ENCODE measurements at regions not wholly inside any gene's neighbourhood (a gene's known extent, or its start where the extent isn't known, plus 50 kb on each side); places are given as distances from the start of the nearest gene placed in this dataset.

DNA sequence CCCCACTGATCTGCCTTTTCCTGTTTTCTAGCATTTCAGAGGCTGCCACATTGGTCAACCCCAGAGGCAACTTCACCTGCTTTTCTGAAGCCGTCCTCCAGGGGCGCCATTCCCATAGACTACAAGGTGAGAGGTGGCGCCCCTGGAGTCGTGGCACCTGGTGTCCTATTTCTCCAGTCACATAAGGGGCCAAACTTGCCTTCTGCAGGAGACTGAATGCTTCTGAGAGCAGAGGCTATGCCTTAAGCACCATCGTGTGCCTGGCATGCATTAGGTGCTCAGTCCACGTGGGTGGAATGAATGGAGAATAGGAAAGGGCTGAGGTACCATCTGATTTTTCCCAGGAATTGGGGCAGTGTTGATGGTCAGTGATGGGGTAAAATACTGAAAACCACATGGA lies 164.8 kb downstream of the HAPSTR1 start:
- DNase-seq = no peak

DNA sequence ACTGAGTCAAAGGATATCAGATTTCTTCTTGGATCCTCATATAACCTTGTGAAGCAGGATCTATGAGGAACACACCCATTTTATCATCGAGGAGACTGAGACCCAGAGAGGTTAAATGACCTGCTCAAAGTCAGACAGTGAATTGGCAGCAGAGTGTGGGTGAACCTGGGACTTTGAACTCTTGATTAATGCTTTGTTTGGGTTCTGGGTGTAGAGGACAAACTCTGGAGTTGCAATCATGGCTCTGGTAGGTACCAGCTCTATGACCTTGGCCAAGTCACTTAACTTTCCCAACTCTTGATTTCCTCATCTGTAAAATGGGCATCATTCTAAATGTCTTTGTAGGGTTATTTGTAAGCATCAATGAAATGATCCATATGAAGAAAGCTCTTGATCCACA lies 166.4 kb downstream of the HAPSTR1 start:
- DNase-seq = no peak

DNA sequence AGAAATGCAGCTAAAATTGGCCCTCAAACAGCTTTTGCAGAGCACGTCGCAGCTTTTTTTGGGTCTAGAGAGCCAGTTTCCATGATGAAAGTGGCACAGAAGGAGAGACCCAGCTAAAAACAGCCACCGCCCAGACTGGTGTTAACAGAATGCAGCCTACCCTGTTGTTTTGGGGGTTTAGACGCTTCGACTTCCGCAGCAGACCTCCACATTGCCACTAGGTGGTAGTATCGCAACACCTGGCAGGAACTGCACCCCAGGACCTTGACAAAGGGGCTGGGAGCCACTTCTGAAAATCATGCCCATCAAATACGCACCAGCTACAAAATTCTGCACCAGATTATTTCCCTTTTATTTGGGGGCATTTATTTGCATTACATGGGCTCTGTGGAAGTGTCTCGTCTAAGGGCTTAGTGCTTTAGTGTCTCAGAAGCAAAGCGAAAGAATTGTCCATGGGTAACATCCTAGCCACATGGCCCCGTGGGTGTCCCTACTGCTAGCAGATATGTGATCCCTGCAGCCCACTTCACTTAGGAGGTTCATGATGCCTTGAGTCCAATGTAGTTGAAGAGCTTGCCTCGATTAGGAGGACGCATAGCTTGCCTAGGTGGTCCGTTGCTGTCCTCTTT lies 167.1 kb downstream of the HAPSTR1 start:
- DNase-seq = peak; percentile 2

DNA sequence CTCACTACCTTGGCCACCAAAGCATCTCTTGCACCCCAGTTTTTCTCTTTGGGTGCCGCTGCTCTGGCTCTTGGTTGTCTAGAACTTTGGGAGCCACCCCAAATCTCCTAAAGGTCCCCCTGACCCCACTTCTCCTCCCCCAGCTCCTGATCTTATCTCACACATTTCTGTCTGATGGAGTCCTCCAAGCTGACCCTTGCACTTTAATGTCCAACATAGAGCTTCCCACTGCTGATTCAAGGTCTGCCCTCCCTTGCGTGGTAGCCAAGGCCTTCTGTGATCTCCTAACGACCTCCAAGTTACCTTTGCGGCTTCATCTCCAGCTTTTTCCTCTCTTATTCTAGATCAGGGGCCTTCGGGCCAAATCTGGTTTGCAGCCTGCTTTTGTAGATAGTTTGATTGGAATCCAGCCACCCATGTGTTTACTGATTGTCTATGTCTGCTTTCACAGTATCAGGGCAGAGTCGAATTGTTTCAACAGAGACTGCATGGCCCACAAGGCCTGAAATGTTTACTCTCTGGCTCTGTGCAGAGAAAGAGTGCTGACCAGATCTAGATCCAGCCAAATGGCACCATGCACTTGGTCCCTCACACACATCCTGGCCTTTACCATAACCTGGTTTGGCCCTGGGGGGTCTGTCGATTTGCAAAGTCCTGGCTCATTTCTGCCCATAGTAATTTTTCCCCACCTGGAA lies 168.6 kb downstream of the HAPSTR1 start:
- no peak for DNase-seq

DNA sequence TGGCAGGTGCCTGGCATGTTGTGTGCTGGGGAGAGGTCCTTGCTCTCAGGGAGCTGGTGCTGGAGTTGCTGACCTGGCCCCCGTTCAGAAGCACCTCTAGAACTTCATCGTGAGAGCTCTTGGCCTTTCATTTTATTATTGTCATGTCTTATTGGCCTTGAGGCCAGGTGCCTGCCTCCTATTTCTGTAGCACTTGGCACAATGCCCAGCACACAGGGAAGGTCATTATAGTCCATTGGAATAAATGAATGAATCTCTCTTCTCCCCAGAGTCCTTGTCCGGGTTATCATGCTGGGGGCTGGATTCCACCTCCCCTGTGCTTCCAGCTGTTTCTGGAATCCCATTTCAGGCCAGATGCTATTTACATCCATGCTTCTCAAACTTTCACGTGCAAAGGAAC lies 169.2 kb downstream of the HAPSTR1 start:
- DNase-seq = no peak

DNA sequence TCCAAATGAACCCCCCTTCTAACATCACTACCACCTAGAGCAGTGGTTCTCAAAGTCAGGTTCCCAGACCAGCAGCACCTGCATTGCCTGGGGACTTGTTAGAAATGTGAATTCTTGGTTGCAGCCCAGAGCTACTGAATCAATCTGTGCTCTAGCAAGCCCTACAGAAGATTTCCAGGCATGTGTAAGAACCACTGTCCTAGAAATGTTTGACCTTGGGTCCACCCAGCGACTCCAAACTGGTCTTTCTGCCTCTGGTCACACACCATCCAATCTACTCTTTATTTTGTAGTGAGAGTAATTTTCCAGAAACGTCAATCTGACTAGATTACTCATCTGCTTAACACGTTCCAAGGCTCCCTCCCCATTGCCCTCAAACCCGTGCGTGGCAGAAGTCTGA lies 169.9 kb downstream of the HAPSTR1 start:
- DNase-seq = no peak

DNA sequence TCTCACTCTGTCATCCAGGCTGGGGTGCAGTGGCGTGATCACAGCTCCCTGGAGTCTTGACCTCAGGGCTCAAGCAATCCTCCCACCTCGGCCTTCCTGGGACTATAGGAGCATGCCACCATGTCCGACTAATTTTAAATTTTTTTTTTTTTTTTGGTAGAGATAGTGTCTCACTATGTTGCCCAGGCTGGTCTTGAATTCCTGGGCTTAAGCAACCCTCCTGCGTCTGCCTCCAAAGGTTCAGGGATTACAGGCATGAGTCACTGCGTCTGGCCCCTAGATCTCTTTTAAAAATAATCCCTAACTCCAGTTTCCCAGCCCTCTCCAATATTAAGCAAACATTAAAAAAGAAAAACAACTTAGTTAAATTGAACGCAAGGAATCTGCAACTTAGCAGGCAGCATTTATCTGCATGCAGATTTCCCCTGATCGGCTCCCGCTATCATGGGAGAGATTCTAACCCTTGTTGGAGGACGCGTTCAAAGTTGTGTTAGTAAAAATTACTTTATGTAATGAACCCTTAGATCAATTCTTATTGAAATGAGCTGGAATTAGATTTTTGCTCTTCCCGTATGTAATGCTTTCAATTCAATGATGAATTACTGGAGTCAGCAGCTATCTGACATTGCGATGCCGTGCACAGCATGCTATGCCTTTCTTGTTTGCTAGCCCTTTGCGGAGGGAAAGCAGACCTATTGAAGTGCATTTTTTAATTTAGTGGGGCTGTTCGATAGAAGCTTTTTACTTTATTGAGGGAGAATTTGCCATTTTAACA lies 171.7 kb downstream of the HAPSTR1 start:
- no peak for DNase-seq

DNA sequence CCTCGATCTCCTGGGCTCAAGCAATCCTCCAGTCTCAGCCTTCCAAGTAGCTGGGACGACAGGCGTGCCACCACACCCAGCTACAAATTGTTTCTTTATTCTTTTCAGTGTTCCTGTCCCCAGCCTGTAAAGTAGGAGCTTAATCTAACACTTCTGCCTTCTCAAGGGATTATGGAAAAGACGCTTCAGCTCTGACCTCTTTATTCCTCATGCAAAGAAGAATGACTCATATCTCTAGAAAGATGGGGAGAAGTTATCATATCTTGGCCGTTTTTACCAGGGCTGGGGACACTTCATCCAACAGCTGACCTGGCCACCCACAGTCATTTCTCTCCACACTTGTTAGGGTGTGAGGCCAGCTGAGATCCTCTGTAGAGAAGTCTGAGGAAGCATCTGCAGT lies 172.6 kb downstream of the HAPSTR1 start:
- DNase-seq = no peak

DNA sequence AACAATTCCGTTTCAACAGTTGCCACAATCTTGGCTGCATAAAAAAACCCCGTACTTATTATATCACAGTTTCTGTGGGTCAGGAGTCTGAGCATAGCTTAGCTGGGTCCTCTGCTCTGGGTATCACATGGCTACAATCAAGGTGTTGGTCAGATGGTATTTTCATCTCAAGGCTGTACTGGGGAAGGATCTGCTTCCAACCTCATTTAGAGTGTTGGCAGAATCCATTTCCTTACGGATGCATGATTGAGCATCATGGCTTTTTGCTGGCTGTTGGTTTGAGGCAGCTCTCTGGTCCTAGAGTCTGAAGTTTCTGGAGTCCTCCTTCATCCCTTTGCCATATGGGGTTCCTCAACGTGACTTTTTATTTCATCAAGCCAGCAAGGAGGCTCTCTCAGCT lies 177.0 kb downstream of the HAPSTR1 start:
- DNase-seq = no peak

DNA sequence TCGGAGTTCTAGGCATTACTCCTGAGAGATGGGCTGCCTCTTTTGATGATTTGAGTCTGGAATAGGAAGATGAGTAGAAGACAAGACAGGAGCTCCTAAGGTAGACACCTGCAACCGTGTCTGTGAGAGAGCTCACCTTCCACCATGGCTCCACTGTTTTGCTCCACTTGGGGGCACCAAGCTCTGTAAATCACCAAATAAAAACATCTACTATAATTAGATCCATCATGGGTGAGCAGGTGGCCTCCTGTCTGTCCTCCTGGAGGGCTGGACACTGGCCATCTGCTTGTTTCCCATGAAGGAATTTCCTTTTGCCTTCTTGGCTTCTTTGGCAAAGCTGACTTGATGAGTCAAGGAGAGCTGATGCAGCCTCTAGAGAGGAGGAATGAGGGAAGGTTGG lies 179.0 kb downstream of the HAPSTR1 start:
- DNase-seq = no peak

DNA sequence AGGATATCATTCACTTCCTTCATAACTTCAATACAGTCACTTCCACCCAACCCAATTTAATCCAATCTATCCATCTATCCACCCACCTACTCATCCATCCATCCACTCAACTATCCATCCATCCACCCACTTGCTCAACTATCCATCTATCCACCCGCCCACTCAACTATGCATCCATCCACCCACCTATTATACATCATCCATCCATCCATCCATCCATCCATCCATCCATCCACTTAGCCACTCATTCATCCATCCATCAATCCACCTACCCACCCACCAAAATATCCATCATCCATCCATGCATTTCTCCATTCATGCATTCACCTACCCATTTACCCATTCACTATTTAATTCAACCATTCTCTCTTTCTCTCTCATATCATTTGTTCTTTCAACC lies 179.5 kb downstream of the HAPSTR1 start:
- no peak for DNase-seq

DNA sequence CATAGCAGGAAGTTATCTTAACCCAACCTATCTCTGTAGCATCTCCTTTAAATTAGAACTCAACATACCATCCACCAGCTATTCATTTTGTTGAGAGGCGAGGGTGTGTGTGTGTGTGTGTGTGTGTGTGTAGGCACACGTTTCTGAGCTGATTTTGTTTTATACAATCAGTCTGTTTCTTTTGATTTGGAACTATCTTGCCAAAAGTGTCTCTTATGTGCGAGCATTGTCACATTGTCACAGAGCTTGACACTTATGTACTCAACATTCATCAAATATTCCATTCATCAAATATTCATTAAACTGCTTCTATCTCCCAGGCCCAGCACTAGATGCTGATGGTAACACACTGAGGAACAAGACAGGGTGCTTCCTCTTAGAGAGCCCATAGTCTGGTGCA lies 180.4 kb downstream of the HAPSTR1 start:
- no peak for DNase-seq

DNA sequence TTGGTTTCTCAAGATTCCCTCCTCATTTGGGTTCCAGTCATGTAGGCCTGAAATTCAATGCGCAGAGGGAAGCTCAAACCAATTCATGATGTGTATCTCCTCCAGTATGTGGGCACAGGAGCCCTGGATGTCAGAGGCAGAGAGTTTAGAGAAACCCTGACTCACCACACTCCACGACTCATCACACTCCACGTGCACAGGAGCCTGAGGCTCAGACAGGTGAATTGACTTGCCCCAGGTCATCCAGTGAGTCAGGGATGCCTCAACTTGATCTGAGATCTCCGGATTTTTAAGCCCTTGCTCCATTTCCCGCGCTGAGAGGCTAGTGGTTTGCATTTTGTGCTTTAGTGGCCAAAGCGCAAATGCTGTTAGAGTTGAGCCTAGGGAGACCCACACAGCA lies 183.9 kb downstream of the HAPSTR1 start:
- no peak for DNase-seq

DNA sequence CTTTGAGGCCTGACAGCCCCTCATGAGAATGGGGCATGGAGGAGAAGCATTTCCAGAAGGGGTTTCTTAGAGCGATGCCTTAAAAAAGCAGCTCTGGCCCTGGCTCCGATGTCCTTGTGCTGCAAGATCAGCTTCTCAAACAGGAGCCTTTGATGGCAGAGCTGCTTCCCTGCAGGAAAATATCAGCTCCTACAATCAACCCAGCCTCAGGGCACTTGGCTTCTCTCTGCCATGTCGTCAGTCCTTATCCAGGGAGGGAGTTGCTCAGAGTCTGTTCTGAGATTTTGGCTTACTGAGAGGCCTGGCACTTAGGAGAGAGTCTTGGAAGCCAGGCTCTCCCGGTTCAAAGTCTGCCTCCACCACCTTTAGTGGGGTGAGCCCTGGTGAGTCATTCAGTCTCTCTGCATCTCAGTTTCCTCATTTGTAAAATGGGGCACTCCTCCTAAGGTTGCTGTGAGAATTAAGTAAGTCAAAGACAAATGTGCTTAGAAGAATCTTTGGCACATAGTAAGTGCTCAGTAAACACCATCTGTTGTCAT lies 184.4 kb downstream of the HAPSTR1 start:
- no peak for DNase-seq

DNA sequence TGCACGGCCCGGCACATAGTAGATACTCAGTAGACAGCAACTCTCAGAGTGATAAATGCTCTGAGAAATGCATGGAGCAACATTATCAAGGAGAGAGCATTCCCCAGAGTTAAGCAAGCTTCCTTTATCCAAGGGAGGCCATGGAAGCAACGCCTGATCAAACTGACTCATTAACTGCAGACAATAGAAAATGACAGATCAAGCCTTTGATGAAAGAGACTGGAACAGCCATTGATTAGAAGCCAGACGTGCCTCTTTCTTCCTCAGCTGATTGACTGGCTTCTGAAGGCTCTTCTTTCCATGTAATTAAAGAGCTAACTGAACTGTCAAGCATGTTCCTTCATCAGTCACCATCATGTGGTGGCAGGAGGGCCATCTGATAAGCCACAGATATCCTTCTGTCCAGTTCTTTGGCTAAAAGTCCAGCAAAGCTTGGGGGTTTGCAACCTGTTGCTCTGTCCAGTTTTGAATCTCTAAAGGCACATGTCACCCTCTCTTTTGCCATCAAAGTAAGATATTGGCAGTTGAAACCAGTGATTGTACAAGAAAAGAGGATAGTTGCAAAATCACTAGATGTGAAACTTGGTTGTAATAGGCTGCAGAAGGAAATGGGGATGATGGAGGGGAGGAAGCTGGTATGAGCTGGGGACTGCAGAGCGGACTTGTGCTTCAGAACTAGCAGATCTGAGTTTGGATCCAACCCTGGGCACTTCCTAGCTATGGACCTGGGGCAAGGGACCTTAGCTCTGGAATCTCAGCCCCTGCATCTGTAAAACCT lies 188.0 kb downstream of the HAPSTR1 start:
- DNase-seq = no peak

DNA sequence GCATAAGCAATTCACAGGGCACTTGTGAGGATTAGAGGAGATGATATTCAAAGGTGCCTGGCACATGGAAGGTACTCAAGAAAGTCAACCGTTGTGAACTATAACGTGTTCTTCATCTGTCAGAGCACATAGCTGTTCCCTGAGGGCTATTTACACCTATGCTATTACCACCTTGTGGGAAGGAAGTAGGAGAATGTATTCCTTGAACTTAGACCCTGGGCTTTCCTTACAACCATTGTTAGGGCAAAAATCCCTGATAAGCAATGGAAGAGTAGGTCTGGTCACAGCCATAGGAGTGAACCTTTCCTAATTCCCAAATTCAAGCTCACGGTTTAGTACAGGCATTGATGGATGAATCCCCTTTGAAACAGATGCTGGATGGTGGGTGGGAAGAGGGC lies 188.6 kb downstream of the HAPSTR1 start:
- DNase-seq = no peak

DNA sequence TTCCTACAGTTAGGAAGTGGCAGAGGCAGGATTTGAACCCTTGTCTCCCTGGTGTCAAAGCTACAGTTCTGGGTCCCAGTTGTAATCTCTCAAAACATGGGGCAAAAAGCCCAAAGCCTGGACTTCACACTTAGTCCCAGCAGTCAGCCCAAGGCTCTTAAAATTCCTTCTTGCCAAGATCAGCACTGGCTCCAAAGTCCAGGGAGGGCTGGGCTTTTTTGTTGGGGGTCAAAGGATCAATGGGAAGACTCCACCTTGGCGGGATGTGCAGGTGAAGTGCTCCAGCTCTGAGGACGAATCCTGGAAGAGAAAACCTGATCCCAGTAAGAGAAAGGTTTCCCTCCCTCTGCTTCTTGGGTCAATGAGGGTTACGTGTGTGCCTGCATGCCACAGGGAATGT lies 195.5 kb downstream of the HAPSTR1 start:
- DNase-seq = no peak

DNA sequence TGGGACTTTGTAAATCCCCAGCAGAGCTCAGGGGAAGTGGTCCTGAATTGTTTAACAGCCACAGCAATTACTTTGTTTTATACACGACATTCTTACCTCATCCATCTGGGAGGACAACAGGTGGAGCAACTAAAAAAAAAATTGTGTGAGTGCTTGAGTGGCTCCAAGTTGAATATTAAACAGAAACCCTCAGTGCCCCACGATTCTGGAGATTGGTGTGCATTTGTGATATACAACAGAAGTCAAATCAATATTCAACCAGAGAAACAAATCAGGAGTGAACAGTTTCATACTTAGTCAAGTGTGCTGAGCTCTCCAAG lies 204.8 kb downstream of the HAPSTR1 start:
- no peak for DNase-seq

DNA sequence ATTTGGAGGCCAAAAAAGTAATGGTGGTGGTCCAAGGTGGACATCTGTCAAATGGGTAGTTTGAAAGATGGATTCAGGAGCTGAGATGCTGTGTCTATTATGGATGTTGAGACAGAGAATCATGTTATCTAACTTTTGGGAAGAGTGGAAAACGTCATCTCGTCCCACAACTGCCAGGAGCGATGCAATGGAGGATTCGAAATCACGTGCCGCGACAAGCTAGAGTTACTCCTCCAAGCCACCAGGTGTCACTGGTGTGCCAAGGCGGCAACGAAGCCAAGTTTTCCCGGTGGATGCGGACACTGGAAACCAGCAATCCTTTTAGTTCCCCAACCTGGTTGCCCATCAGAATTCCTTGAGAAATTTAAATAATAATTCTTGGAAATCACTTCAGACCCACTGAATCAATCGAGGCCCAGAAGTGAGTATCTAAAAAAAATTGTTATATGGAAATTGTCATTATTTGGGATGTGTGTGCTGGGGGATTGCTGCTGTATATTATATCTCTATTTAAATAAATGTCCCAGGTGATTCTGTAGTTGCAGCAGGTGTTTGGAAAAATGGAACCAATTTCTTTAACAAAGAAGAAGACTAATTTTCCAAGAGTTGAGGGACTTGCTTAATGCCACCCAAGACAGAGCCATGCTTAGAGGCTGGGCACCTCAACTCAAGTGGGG lies 206.1 kb downstream of the HAPSTR1 start:
- no peak for DNase-seq

DNA sequence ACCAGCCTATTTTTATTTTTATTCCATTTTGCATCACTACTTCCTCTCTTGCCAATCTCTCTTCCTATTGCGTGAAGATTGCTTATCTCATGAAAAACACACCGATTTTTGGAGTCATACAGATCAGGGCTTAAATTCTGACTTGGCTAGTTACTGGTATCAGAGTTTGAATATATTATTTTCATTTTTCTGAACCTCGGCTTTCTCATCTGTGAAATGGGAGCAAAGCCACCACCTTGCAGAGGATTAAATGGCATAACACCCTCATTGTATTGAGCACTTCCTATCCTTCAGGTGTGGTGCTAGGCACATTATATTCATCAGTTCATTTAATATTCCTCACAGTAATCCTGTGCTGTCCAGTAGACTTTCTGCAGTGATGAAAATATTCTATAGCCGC lies 208.8 kb downstream of the HAPSTR1 start:
- DNase-seq = no peak

DNA sequence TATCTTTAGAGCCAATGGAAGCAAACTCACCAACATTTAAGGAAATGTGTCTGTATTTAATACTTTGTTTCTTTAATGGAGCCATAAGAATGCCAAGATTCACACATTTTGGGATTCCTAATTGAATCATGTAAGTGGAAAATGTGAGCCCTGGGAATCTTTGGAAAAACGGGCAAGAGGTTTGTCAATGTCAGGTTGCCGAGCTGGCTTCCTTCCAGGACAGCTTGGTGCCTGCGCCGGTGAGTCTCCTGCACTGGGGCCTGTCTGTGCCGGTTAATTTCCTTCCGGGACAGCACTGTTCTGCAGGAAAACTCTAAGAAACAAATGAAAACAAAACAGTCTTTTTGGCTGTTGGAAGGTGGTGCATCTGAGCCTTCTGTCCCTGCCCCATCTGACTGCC lies 210.6 kb downstream of the HAPSTR1 start:
- DNase-seq = no peak

DNA sequence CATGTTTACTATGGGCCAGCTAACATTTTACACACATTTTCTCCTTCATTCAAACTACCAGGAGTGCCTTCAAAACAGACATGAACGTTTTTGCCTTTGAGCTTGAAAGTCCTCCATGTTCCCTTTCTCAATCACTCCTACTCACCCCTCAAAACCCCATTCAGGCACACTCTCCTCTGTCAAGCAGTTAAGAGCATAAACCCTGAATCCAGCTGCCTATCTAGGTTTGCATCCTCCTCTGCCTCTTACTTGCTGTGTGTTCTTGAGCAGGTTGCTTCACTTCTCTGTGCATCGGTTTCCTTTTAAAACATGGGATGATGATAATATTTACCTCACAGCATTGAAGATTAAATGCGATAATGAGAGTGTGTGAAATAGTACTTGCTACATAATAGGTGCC lies 215.3 kb downstream of the HAPSTR1 start:
- DNase-seq = no peak

DNA sequence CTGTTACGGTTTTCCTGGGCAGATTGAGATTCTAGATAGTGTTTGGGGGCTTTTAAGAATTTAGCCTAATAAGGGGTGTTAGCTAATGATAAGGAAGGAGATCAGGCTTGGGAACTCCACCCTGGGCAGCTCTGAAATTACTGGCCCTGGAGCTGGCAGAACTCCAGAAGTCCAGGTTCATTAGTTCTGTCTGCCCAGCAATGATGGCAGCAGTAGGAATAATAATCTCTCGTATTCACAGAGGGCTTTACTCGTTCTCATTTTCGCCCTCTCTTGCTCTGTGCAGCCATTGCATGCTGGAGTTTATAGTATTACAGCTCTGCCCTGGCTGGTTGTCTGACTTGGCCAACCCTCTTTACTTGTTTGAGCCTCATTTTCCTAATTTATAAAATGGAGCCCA lies 216.0 kb downstream of the HAPSTR1 start:
- no peak for DNase-seq
